ENCODE measurements at regions not wholly inside any gene's neighbourhood (a gene's known extent, or its start where the extent isn't known, plus 50 kb on each side); places are given as distances from the start of the nearest gene placed in this dataset.

DNA sequence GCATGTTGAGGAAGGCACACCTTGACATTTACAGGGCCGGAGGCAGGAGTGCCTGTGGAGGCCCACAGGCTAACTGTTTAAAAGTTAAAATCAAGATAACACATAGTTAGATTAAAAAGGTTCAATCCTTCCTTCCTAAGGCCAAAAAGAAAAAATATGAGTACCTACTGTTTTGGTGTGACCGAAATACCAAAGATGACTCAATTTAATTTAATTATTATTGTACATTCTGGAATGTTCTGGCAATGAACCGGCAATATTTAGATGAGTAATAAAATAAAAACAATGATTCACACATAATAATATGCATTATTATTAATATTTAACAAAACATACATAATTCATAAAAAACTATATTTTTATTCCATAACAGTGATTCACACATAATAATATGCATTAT, 136.8 kb upstream of the NTF3 start:
- DNase-seq (ENCODE audit: extremely low spot score), result no peak
- no peaks in the 10 kb centered on the region for H3K36me3 ChIP-seq
- 87% methylated on average over 3 of the region's 3 CpGs for WGBS
- intact Hi-C loops (cut with DNase I), result no loop called here
- no peak overlapping the region for H3K4me3 ChIP-seq
- H3K27ac ChIP-seq (replicated peaks in 1 of 4), result no peak overlapping the region
- no peaks in the 10 kb centered on the region for H3K27me3 ChIP-seq
- TF ChIP-seq POLR2AphosphoS5 (IDR thresholded peaks at IDR 0.05), result no peak
- TF ChIP-seq POLR2A (IDR thresholded peaks at IDR 0.05; ENCODE audit: low read depth), result no peak
- TF ChIP-seq EP300 (IDR thresholded peaks at IDR 0.05), result no peak
- TF ChIP-seq, protein P1, sequence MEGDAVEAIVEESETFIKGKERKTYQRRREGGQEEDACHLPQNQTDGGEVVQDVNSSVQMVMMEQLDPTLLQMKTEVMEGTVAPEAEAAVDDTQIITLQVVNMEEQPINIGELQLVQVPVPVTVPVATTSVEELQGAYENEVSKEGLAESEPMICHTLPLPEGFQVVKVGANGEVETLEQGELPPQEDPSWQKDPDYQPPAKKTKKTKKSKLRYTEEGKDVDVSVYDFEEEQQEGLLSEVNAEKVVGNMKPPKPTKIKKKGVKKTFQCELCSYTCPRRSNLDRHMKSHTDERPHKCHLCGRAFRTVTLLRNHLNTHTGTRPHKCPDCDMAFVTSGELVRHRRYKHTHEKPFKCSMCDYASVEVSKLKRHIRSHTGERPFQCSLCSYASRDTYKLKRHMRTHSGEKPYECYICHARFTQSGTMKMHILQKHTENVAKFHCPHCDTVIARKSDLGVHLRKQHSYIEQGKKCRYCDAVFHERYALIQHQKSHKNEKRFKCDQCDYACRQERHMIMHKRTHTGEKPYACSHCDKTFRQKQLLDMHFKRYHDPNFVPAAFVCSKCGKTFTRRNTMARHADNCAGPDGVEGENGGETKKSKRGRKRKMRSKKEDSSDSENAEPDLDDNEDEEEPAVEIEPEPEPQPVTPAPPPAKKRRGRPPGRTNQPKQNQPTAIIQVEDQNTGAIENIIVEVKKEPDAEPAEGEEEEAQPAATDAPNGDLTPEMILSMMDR (IDR thresholded peaks at IDR 0.05), result no peak
- no peaks in the 10 kb centered on the region for H3K9me3 ChIP-seq
- H3K4me1 ChIP-seq, result no peaks in the 10 kb centered on the region

DNA sequence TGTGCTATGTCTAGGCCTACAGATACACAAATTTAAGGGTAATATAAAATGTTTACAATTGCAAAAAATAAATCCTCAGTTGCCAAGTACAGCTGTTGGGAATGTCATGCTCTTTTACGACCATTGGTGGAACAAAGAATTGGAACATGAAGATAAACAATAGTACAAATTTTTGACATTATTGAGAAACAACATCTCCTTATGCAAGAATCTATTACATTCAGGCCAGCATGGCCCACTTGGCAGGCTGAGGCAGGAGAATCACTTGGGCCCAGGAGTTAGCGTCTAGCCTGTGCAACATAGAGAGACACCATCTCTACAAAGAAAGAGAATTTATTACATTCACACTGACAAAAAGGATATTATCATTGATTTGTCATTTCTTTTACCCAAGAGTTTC, 135.9 kb upstream of the NTF3 start:
- Histone ChIP-seq H3K4me3 (no peak overlapping the region), H3K4me1 (no peaks in the 10 kb centered on the region), H3K27me3 (no peaks in the 10 kb centered on the region), H3K36me3 (no peaks in the 10 kb centered on the region), H3K27ac (replicated peaks in 1 of 4) (no peak overlapping the region), H3K9me3 (no peaks in the 10 kb centered on the region)
- TF ChIP-seq POLR2AphosphoS5 (IDR thresholded peaks at IDR 0.05) (no peak), POLR2A (IDR thresholded peaks at IDR 0.05; ENCODE audit: low read depth) (no peak), EP300 (IDR thresholded peaks at IDR 0.05) (no peak)
- TF ChIP-seq, protein P1 (IDR thresholded peaks at IDR 0.05), result no peak
- 68% methylated on average over 2 of the region's 2 CpGs for WGBS
- DNase-seq (ENCODE audit: extremely low spot score), result no peak
- intact Hi-C loops (cut with DNase I), result no loop called here

GRCh38 chr12:5301539-5301938, 130.4 kb upstream of the NTF3 start:
- no peaks in the 10 kb centered on the region for H3K4me1 ChIP-seq
- no peak overlapping the region for H3K27ac ChIP-seq (replicated peaks in 1 of 4)

DNA sequence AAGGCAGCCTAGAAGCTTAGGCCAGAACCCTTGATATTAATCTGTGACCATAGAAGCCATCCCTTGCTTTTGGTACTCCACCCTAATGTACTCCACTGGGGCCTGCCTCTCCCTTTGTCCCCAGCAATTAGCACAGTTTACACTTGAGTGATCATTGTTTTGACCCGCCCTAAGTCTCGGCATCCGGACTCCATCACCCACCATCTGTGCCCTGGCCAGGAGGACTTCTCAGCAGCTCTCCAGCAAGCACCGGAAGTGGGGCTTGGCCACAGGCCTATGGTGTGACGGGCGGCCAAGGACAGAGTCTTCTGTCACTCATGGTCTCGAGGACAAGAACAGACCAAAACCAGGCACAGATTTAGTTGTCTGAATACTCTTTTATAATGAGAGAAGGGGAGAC, 126.5 kb upstream of the NTF3 start:
- H3K27me3 ChIP-seq, result no peaks in the 10 kb centered on the region
- H3K9me3 ChIP-seq, result no peaks in the 10 kb centered on the region
- WGBS, result 91% methylated on average over 7 of the region's 7 CpGs
- H3K36me3 ChIP-seq, result no peaks in the 10 kb centered on the region
- peaks cover 0 to 14% (median 9%) of the 10 kb centered on the region in 4 donors for H3K4me1 ChIP-seq
- H3K27ac ChIP-seq (replicated peaks in 1 of 4), result no peak overlapping the region
- intact Hi-C loops (cut with DNase I), result no loop called here
- H3K4me3 ChIP-seq, result no peak overlapping the region
- no peak for DNase-seq (ENCODE audit: extremely low spot score)
- TF ChIP-seq POLR2A (IDR thresholded peaks at IDR 0.05; ENCODE audit: low read depth), result no peak
- no peak for TF ChIP-seq POLR2AphosphoS5 (IDR thresholded peaks at IDR 0.05)
- TF ChIP-seq EP300 (IDR thresholded peaks at IDR 0.05), result no peak
- TF ChIP-seq, protein P1 (IDR thresholded peaks at IDR 0.05), result no peak

More at GRCh38 chr12:5301539-5301938, 130.4 kb upstream of the NTF3 start:
- no peaks in the 10 kb centered on the region for H3K36me3 ChIP-seq
- DNase-seq (ENCODE audit: extremely low spot score), result no peak
- intact Hi-C loops (cut with DNase I), result no loop called here
- H3K4me3 ChIP-seq, result no peak overlapping the region
- no peaks in the 10 kb centered on the region for H3K9me3 ChIP-seq
- TF ChIP-seq, protein P1 (IDR thresholded peaks at IDR 0.05), result no peak
- TF ChIP-seq POLR2A (IDR thresholded peaks at IDR 0.05; ENCODE audit: low read depth), result no peak
- TF ChIP-seq EP300 (IDR thresholded peaks at IDR 0.05), result no peak
- TF ChIP-seq POLR2AphosphoS5 (IDR thresholded peaks at IDR 0.05), result no peak
- H3K27me3 ChIP-seq, result no peaks in the 10 kb centered on the region

GRCh38 chr12:5305886-5306545, 125.9 kb upstream of the NTF3 start:
- intact Hi-C loops (cut with DNase I), result no loop called here
- Histone ChIP-seq H3K27me3 (no peaks in the 10 kb centered on the region), H3K9me3 (no peaks in the 10 kb centered on the region), H3K4me1 (peaks cover 0 to 15% (median 9%) of the 10 kb centered on the region in 4 donors), H3K27ac (replicated peaks in 1 of 4) (no peak overlapping the region), H3K4me3 (no peak overlapping the region), H3K36me3 (no peaks in the 10 kb centered on the region)
- no peak for TF ChIP-seq EP300 (IDR thresholded peaks at IDR 0.05)
- TF ChIP-seq POLR2A (IDR thresholded peaks at IDR 0.05; ENCODE audit: low read depth), result no peak
- TF ChIP-seq, protein P1 (IDR thresholded peaks at IDR 0.05), result no peak
- no peak for TF ChIP-seq POLR2AphosphoS5 (IDR thresholded peaks at IDR 0.05)
- DNase-seq (ENCODE audit: extremely low spot score), result no peak
- WGBS, result 79% methylated on average over 4 of the region's 4 CpGs

All from esophagus muscularis mucosa (tissue), 4 donors.